Esophagus muscularis mucosa (tissue), 4 donors: ENCODE measurements at regions not wholly inside any gene's neighbourhood (a gene's known extent, or its start where the extent isn't known, plus 50 kb on each side); places are given as distances from the start of the nearest gene placed in this dataset.

Experiments
- EP300 ChIP-seq: sonication (generic); formaldehyde crosslinking; IDR thresholded peaks from one replicate; pipeline ENCODE4 v1.6.1; 2017; ENCODE audit warnings: antibody characterized with exemption
- POLR2A ChIP-seq: fragments of 450-650 bp; IDR thresholded peaks from one replicate; pipeline ENCODE4 v1.6.1; 2017; ENCODE audit warnings: antibody characterized with exemption, moderate library complexity, mild to moderate bottlenecking, low read depth
- TF ChIP-seq, protein P1 (sequence below), 3 experiments: fragments of 200-600 bp in 2 of 3; fragments of 450-650 bp in 1 of 3; sonication (generic) in 2 of 3; IDR thresholded peaks; one replicate each; pipeline ENCODE4 v1.5.1; 2017 to 2019; ENCODE audit warnings: antibody characterized with exemption in 3 of 3, mild to moderate bottlenecking in 2 of 3, moderate library complexity in 1 of 3

DNA sequence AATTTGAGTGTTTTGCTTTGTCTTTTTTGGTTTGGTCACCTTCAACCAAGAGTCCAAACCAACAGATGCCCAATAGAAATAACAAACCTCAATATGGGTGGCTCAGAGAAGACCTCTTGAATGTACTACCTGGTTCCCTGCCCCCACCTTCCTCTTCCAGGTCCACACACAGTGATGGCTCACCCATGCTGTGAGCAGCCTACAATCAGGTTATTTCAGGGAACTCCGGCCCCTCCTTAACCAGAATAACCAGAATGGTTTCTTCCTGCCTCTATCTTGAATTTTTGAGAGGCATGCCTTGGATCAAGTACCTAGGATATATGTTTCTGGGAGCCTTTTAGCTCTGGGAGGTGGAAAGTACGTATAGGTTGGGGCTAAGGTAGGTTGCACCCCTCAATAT lies 327.1 kb upstream of the PRDM1 start:
- TF ChIP-seq, protein P1, sequence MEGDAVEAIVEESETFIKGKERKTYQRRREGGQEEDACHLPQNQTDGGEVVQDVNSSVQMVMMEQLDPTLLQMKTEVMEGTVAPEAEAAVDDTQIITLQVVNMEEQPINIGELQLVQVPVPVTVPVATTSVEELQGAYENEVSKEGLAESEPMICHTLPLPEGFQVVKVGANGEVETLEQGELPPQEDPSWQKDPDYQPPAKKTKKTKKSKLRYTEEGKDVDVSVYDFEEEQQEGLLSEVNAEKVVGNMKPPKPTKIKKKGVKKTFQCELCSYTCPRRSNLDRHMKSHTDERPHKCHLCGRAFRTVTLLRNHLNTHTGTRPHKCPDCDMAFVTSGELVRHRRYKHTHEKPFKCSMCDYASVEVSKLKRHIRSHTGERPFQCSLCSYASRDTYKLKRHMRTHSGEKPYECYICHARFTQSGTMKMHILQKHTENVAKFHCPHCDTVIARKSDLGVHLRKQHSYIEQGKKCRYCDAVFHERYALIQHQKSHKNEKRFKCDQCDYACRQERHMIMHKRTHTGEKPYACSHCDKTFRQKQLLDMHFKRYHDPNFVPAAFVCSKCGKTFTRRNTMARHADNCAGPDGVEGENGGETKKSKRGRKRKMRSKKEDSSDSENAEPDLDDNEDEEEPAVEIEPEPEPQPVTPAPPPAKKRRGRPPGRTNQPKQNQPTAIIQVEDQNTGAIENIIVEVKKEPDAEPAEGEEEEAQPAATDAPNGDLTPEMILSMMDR (IDR thresholded peaks at IDR 0.05), result no peak
- TF ChIP-seq POLR2A (no peak), EP300 (no peak)
